ENCODE measurements at regions not wholly inside any gene's neighbourhood (a gene's known extent, or its start where the extent isn't known, plus 50 kb on each side); places are given as distances from the start of the nearest gene placed in this dataset.

DNA sequence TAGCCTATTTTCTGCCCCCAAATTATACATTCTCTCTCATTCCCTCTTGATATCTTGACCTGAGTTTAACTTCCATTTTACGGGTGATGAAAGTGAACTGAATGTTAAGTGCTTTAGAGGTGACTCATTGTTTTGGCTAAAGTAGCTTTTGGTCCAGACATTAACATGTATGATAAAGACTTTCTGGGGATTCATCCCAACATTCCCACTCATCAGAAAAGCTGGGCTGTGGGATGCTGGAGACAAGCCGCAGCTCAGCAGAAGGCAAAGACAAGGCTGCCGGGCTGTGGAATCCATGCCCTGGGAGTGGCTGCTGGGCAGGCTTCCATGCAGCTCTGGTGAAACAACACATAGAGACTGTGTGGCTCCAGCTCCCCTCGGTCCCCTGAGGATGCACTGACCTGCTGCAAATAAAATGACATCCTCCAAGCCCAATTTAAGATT lies 89.9 kb upstream of the SYNDIG1 start:
- DNase-seq (ENCODE audit: low read depth): no peak
- TF ChIP-seq, protein P1, sequence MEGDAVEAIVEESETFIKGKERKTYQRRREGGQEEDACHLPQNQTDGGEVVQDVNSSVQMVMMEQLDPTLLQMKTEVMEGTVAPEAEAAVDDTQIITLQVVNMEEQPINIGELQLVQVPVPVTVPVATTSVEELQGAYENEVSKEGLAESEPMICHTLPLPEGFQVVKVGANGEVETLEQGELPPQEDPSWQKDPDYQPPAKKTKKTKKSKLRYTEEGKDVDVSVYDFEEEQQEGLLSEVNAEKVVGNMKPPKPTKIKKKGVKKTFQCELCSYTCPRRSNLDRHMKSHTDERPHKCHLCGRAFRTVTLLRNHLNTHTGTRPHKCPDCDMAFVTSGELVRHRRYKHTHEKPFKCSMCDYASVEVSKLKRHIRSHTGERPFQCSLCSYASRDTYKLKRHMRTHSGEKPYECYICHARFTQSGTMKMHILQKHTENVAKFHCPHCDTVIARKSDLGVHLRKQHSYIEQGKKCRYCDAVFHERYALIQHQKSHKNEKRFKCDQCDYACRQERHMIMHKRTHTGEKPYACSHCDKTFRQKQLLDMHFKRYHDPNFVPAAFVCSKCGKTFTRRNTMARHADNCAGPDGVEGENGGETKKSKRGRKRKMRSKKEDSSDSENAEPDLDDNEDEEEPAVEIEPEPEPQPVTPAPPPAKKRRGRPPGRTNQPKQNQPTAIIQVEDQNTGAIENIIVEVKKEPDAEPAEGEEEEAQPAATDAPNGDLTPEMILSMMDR (IDR thresholded peaks at IDR 0.05; ENCODE audit: insufficient read depth, low read depth, low read length): no peak
- H3K4me3 ChIP-seq (ENCODE audit: low read depth, low read length): no peak overlapping the region

DNA sequence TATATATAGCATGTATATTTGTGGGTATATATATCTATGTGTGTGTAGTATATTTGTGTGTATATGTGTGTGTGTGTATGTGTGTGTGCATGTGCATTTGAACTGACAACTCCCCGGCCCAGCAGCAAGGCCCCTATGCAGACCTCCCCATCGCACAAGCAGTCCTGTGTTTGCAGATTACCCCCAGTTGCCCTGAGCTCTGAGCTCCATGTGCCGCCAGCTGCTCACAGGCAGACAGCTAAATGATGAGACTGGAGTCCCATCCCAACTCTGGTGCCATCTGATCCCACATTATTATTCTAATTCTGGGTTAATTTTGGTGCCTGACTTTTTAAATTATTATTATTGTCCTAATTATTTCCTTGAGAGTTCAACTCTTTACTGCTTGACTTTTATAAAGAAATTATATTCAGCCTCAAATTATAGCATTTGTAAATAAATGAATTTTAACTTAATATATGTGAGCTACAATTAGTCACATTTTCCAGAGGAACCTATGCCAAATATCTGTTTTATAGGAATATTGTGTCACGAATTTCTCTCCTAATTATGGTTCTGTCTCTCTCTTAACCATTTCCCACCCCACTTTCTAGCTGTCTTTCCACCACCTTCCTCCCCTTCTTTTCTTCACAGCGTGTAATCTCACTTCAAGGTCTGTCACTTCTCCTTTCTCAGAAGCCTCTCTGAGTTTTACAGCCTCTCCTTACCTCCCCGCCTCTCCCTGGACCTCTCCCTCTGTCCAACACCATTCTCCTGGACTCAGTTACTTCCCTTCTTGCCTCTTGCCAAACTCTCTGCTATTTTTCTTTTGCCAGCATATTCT lies 90.6 kb upstream of the SYNDIG1 start:
- DNase-seq (ENCODE audit: low read depth): no peak
- no peak overlapping the region for H3K4me3 ChIP-seq (ENCODE audit: low read depth, low read length)
- TF ChIP-seq, protein P1 (IDR thresholded peaks at IDR 0.05; ENCODE audit: insufficient read depth, low read depth, low read length): no peak

DNA sequence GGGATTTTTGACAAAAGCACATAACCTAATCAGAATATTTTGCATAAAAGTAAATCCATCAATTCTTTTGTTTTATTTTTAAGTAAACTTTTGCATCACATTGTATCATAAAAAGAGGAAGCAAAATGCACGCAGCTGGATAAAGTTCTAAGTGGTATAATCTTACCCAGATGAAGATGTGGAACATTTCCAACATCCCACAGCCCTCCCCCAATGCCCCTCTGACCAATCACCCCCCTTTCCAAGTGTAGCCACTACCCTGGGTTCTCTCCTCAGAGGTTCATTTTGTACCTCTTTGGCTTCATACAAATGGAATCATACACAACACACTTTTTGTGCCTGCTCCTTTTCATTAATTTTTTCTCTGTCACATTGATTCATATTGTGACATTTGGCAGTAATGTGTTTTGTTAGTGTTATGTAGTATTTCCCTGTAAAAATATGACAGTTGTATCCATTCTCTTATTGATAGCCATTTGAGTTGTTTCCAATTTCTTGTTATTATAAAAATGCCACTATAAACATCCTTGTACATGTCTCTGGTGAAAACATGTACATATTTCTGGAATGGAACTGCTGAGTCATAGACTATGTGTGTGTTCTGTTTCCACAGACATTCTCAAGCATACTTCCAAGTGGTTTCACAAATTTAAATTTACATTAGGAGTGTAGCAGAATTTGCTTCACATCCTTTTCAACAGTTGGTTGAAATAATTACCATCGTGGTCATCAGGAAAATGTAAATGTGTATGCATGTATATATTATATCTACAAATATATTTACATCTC lies 92.9 kb upstream of the SYNDIG1 start:
- no peak overlapping the region for H3K4me3 ChIP-seq (ENCODE audit: low read depth, low read length)
- TF ChIP-seq, protein P1 (IDR thresholded peaks at IDR 0.05; ENCODE audit: insufficient read depth, low read depth, low read length): no peak
- peak; percentile 6 for DNase-seq (ENCODE audit: low read depth)

DNA sequence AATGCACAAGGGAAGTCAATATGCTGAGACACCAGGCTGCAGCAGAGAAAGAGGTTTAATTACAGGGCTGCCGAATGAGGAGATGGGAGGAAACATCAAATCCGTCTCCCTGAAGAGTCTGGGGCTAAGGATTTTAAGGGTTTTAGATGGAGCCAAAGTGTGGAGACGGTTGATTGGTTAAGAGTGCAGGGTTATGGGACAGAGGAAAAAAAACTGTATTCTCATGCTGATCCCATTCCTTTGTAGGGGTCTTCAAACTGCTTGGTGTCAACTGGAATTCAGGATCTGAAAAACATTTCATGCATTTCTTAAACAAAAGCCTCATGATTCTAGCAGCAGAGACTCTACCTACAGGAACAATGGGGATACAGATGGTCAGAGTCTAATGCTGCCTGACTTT lies 96.1 kb upstream of the SYNDIG1 start:
- no peak overlapping the region for H3K4me3 ChIP-seq (ENCODE audit: low read depth, low read length)
- TF ChIP-seq, protein P1 (IDR thresholded peaks at IDR 0.05; ENCODE audit: insufficient read depth, low read depth, low read length): no peak
- DNase-seq (ENCODE audit: low read depth): no peak

DNA sequence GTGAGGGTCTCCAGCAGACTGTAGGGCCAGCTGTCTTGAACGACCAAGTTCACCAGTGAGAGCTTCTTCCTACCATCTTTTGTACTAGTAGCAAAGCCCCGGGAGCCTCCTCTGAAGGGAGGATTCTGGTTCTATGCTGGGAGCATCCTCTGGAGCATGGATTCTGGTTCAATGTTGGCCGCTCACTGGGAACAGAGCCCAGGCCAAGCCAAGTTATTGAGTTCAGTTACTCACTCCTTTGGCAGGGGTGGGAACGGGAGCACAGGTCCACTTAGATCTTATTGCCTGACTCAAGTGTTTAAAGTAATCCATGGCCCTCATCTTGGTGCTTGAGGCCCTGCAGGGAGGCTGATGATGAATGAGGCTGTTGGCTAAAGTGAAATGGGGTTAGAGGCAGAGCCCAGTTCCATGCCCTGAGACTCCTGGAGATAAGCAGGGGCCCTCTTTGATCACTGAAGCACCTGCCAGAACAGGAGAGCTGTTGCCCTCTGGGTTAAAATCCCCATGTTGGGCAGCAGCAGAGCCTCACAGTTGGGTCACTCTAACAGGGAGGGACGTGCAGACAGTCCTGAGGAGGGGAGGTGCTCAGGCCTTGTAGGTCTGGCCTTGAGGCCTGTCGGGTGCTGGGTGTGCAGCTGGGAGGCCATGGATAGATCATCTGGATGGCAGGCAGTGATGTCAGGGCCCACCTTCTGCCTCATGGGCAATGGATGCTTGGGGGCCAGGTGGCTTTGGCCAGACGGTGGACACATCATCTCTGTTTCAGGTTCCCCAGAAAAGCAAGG lies 98.3 kb upstream of the SYNDIG1 start:
- H3K4me3 ChIP-seq (ENCODE audit: low read depth, low read length): no peak overlapping the region
- TF ChIP-seq, protein P1 (IDR thresholded peaks at IDR 0.05; ENCODE audit: insufficient read depth, low read depth, low read length): no peak
- DNase-seq (ENCODE audit: low read depth): no peak

DNA sequence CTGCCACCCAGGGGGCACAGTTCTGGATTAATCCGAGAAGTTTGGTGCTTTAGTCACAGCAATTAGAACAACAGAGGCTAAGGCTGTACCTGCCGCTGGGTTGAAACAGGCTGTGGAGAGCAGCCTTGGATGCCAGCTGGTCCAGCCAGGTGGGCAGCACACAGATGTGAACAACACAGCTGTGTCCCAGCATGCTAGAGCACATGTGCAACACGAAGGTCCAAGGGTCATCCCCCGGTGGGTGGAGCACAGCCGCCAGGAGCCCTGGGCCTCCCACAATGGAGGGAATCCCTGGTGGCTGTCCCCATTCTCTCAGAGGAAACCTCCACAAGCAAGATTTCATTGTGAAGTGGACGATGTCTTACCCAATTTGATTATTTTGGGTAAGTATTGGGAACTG lies 99.2 kb upstream of the SYNDIG1 start:
- TF ChIP-seq, protein P1 (IDR thresholded peaks at IDR 0.05; ENCODE audit: insufficient read depth, low read depth, low read length): no peak
- H3K4me3 ChIP-seq (ENCODE audit: low read depth, low read length): no peak overlapping the region
- no peak for DNase-seq (ENCODE audit: low read depth)

All from fibroblast of villous mesenchyme (primary cell).